ENCODE measurements at regions not wholly inside any gene's neighbourhood (a gene's known extent, or its start where the extent isn't known, plus 50 kb on each side); places are given as distances from the start of the nearest gene placed in this dataset.

DNA sequence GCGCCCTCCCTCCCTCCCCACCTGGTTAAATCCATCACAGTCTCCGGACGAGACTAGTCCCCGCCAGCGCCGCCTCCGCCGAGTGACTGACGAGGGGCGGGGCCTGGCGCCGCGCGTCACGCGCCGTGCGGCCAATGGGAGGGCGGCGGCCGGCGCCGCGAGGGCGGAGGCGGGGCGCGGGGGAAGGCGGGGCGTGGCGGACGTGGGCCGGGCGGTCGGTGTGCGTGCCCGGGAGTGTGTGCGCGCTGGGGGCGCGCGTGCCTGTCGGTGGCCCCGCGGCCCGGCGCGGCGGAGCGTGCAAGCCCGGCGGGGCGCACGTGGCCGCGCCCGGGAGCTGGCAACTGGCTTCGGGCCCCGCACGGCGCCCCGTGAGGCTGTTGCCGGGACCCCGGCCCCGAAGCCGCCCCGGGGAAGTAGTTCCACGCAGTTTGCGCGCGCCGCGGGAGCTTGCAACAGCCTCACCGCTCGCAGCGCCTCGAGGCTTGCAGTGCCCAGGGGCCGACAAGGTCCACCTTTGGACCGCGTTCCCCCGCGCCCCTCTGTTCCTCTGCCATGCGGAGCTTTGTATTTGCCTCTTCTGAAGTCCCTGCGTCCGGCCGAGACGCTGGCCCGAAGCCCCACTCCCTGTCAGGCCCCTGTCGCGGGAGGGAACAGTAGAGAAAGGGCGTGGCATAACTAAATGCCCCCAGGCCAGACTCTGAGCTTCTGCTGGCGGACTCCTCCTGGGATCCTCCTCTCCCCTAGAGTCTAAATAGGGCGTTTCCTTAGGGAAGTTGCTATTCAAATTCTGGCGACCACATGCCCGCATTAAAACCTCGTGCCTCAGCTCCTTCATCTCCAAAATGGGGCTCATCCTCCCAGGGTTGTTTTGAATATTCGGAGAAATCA is 400.9 kb downstream of the SHQ1 start:
- TF ChIP-seq MYC (IDR thresholded peaks at IDR 0.05; ENCODE audit: borderline replicate concordance, low read length) (no peak), POLR2A (IDR thresholded peaks at IDR 0.05; ENCODE audit: low read length) (peak; percentile 61), RFX5 (IDR thresholded peaks at IDR 0.05) (no peak), MAFK (IDR thresholded peaks at IDR 0.05; ENCODE audit: partially characterized antibody) (no peak), HOXA7 (CRISPR knock-in tag; IDR thresholded peaks at IDR 0.05) (no peak)
- TF ChIP-seq, protein P1, sequence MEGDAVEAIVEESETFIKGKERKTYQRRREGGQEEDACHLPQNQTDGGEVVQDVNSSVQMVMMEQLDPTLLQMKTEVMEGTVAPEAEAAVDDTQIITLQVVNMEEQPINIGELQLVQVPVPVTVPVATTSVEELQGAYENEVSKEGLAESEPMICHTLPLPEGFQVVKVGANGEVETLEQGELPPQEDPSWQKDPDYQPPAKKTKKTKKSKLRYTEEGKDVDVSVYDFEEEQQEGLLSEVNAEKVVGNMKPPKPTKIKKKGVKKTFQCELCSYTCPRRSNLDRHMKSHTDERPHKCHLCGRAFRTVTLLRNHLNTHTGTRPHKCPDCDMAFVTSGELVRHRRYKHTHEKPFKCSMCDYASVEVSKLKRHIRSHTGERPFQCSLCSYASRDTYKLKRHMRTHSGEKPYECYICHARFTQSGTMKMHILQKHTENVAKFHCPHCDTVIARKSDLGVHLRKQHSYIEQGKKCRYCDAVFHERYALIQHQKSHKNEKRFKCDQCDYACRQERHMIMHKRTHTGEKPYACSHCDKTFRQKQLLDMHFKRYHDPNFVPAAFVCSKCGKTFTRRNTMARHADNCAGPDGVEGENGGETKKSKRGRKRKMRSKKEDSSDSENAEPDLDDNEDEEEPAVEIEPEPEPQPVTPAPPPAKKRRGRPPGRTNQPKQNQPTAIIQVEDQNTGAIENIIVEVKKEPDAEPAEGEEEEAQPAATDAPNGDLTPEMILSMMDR (IDR thresholded peaks at IDR 0.05): no peak
- TF ChIP-seq, protein P2, sequence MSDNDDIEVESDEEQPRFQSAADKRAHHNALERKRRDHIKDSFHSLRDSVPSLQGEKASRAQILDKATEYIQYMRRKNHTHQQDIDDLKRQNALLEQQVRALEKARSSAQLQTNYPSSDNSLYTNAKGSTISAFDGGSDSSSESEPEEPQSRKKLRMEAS (IDR thresholded peaks at IDR 0.05): peak; percentile 90
